Stimulated activated effector memory CD8-positive, alpha-beta T cell treated with anti-CD3 and anti-CD28 coated beads, Interleukin-12 subunit alpha, Interleukin-12 subunit beta, amount 100 ng/mL, for 72 hours (primary cell): ENCODE measurements at regions not wholly inside any gene's neighbourhood (a gene's known extent, or its start where the extent isn't known, plus 50 kb on each side); places are given as distances from the start of the nearest gene placed in this dataset.
"Not testable (repeated sequence)": the region's sequence is repeated elsewhere in the genome, so short reads cannot be mapped to it uniquely, and the experiment has no call there.

Source experiments
- ATAC-seq: fragments of 150-1000 bp; cut with Tn5 transposase; 2 replicates; pipeline ENCODE4 v1.10.0; 2021
- DNase-seq, 2 donors: peaks; one replicate each; pipeline ENCODE4 v3.0.0; 2021 to 2022; ENCODE audit warnings: low spot score in 2 of 2
- H3K27ac Mint-ChIP-seq: one replicate; pipeline ENCODE4 v1.8.0; 2022; ENCODE audit warnings: mild to moderate bottlenecking, mixed read lengths
- H3K36me3 Mint-ChIP-seq: one replicate; pipeline ENCODE4 v1.8.0; 2022; ENCODE audit warnings: mild to moderate bottlenecking, mixed read lengths
- H3K4me1 Mint-ChIP-seq: one replicate; pipeline ENCODE4 v1.8.0; 2022; ENCODE audit warnings: mixed read lengths
- H3K4me3 Mint-ChIP-seq: one replicate; pipeline ENCODE4 v1.8.0; 2022; ENCODE audit warnings: mild to moderate bottlenecking, mixed read lengths
- H3K9me3 Mint-ChIP-seq: one replicate; pipeline ENCODE4 v1.8.0; 2022; ENCODE audit warnings: mixed read lengths

- Mint-ChIP-seq H3K36me3 (no peaks in the 10 kb centered on the region), H3K9me3 (peaks cover 2% of the 10 kb centered on the region), H3K27ac (no peak overlapping the region), H3K4me1 (no peaks in the 10 kb centered on the region), H3K4me3 (no peak overlapping the region)
- no peak for DNase-seq
- no peak for ATAC-seq
These were observed 60.2 kb downstream of the TFPI2 start for GRCh38 chr7:93830141-93830925.

- no peak for ATAC-seq
- no peak overlapping the region for H3K4me3 Mint-ChIP-seq
- H3K27ac Mint-ChIP-seq, result no peak overlapping the region
- peaks cover 2% of the 10 kb centered on the region for H3K9me3 Mint-ChIP-seq
- DNase-seq, result no peak
- H3K4me1 Mint-ChIP-seq, result no peaks in the 10 kb centered on the region
- H3K36me3 Mint-ChIP-seq, result no peaks in the 10 kb centered on the region
These were observed 62.3 kb downstream of the TFPI2 start for GRCh38 chr7:93828260-93828659.

GRCh38 chr7:93823621-93824020 lies 66.9 kb downstream of the TFPI2 start:
- no peaks in the 10 kb centered on the region for H3K4me1 Mint-ChIP-seq
- H3K4me3 Mint-ChIP-seq, result no peak overlapping the region
- no peaks in the 10 kb centered on the region for H3K36me3 Mint-ChIP-seq
- DNase-seq (no peak), ATAC-seq (no peak)
- H3K27ac Mint-ChIP-seq, result no peak overlapping the region
- H3K9me3 Mint-ChIP-seq, result no peaks in the 10 kb centered on the region

- ATAC-seq, result no peak
- DNase-seq, result no peak
- no peak overlapping the region for H3K4me3 Mint-ChIP-seq
- H3K27ac Mint-ChIP-seq, result no peak overlapping the region
- H3K36me3 Mint-ChIP-seq, result no peaks in the 10 kb centered on the region
- H3K9me3 Mint-ChIP-seq, result no peaks in the 10 kb centered on the region
- H3K4me1 Mint-ChIP-seq, result no peaks in the 10 kb centered on the region
These were observed 69.1 kb downstream of the TFPI2 start for GRCh38 chr7:93821463-93821862.

GRCh38 chr7:93819699-93820098 lies 70.9 kb downstream of the TFPI2 start:
- no peaks in the 10 kb centered on the region for H3K36me3 Mint-ChIP-seq
- H3K4me3 Mint-ChIP-seq, result no peak overlapping the region
- DNase-seq (no peak), ATAC-seq (no peak)
- peaks cover 2% of the 10 kb centered on the region for H3K9me3 Mint-ChIP-seq
- no peaks in the 10 kb centered on the region for H3K4me1 Mint-ChIP-seq
- no peak overlapping the region for H3K27ac Mint-ChIP-seq

- ATAC-seq (no peak), DNase-seq (no peak)
- H3K9me3 Mint-ChIP-seq, result peaks cover 2% of the 10 kb centered on the region
- no peaks in the 10 kb centered on the region for H3K36me3 Mint-ChIP-seq
- no peak overlapping the region for H3K4me3 Mint-ChIP-seq
- H3K4me1 Mint-ChIP-seq, result no peaks in the 10 kb centered on the region
- no peak overlapping the region for H3K27ac Mint-ChIP-seq
These were observed 73.0 kb downstream of the TFPI2 start for GRCh38 chr7:93817526-93817925.

GRCh38 chr7:93817004-93817403 lies 73.5 kb downstream of the TFPI2 start:
- Mint-ChIP-seq H3K4me1 (no peaks in the 10 kb centered on the region), H3K9me3 (peaks cover 2% of the 10 kb centered on the region), H3K36me3 (no peaks in the 10 kb centered on the region), H3K4me3 (no peak overlapping the region), H3K27ac (no peak overlapping the region)
- ATAC-seq (no peak), DNase-seq (no peak)

GRCh38 chr7:93813514-93813913 lies 77.0 kb downstream of the TFPI2 start:
- H3K9me3 Mint-ChIP-seq, result peaks cover 2% of the 10 kb centered on the region
- DNase-seq, result no peak
- H3K36me3 Mint-ChIP-seq, result no peaks in the 10 kb centered on the region
- ATAC-seq, result no peak
- no peaks in the 10 kb centered on the region for H3K4me1 Mint-ChIP-seq
- H3K27ac Mint-ChIP-seq, result no peak overlapping the region
- H3K4me3 Mint-ChIP-seq, result no peak overlapping the region

GRCh38 chr7:93812061-93812460 lies 78.5 kb downstream of the TFPI2 start:
- no peak for ATAC-seq
- Mint-ChIP-seq H3K4me1 (no peaks in the 10 kb centered on the region), H3K27ac (no peak overlapping the region), H3K9me3 (peaks cover 2% of the 10 kb centered on the region), H3K36me3 (no peaks in the 10 kb centered on the region), H3K4me3 (no peak overlapping the region)
- no peak for DNase-seq

GRCh38 chr7:93811198-93811597 lies 79.4 kb downstream of the TFPI2 start:
- ATAC-seq (no peak), DNase-seq (no peak)
- Mint-ChIP-seq H3K27ac (no peak overlapping the region), H3K4me3 (no peak overlapping the region), H3K4me1 (no peaks in the 10 kb centered on the region), H3K9me3 (peaks cover 2% of the 10 kb centered on the region), H3K36me3 (no peaks in the 10 kb centered on the region)

GRCh38 chr7:93810561-93810960 lies 80.0 kb downstream of the TFPI2 start:
- Mint-ChIP-seq H3K4me3 (no peak overlapping the region), H3K4me1 (no peaks in the 10 kb centered on the region), H3K27ac (no peak overlapping the region), H3K36me3 (no peaks in the 10 kb centered on the region), H3K9me3 (peaks cover 2% of the 10 kb centered on the region)
- DNase-seq, result no peak
- no peak for ATAC-seq

GRCh38 chr7:93804726-93805125 lies 85.8 kb downstream of the TFPI2 start:
- ATAC-seq, result no peak
- Mint-ChIP-seq H3K9me3 (peaks cover 6% of the 10 kb centered on the region), H3K4me1 (no peaks in the 10 kb centered on the region), H3K4me3 (no peak overlapping the region), H3K27ac (no peak overlapping the region), H3K36me3 (no peaks in the 10 kb centered on the region)
- no peak for DNase-seq

- ATAC-seq (no peak), DNase-seq (no peak)
- peaks cover 6% of the 10 kb centered on the region for H3K9me3 Mint-ChIP-seq
- H3K27ac Mint-ChIP-seq, result no peak overlapping the region
- H3K4me1 Mint-ChIP-seq, result no peaks in the 10 kb centered on the region
- H3K36me3 Mint-ChIP-seq, result no peaks in the 10 kb centered on the region
- no peak overlapping the region for H3K4me3 Mint-ChIP-seq
These were observed 90.7 kb downstream of the TFPI2 start for GRCh38 chr7:93799750-93800357.

- not testable (repeated sequence) for H3K27ac Mint-ChIP-seq, H3K4me1 Mint-ChIP-seq, H3K4me3 Mint-ChIP-seq, DNase-seq, H3K9me3 Mint-ChIP-seq, ATAC-seq, H3K36me3 Mint-ChIP-seq
These were observed 97.4 kb downstream of the TFPI2 start for GRCh38 chr7:93793084-93793697.

- no peaks in the 10 kb centered on the region for H3K36me3 Mint-ChIP-seq
- H3K27ac Mint-ChIP-seq, result no peak overlapping the region
- ATAC-seq (no peak), DNase-seq (no peak)
- H3K9me3 Mint-ChIP-seq, result peaks cover 2% of the 10 kb centered on the region
- H3K4me1 Mint-ChIP-seq, result no peaks in the 10 kb centered on the region
- H3K4me3 Mint-ChIP-seq, result no peak overlapping the region
These were observed 111.4 kb downstream of the TFPI2 start for GRCh38 chr7:93779115-93779514.

- Mint-ChIP-seq H3K4me3 (no peak overlapping the region), H3K27ac (no peak overlapping the region), H3K4me1 (no peaks in the 10 kb centered on the region), H3K36me3 (no peaks in the 10 kb centered on the region), H3K9me3 (peaks cover 2% of the 10 kb centered on the region)
- no peak for ATAC-seq
- DNase-seq, result no peak
These were observed 112.2 kb downstream of the TFPI2 start for GRCh38 chr7:93778384-93778783.
